ENCODE measurements at regions not wholly inside any gene's neighbourhood (a gene's known extent, or its start where the extent isn't known, plus 50 kb on each side); places are given as distances from the start of the nearest gene placed in this dataset.
"Not testable (repeated sequence)": the region's sequence is repeated elsewhere in the genome, so short reads cannot be mapped to it uniquely, and the experiment has no call there.

DNA sequence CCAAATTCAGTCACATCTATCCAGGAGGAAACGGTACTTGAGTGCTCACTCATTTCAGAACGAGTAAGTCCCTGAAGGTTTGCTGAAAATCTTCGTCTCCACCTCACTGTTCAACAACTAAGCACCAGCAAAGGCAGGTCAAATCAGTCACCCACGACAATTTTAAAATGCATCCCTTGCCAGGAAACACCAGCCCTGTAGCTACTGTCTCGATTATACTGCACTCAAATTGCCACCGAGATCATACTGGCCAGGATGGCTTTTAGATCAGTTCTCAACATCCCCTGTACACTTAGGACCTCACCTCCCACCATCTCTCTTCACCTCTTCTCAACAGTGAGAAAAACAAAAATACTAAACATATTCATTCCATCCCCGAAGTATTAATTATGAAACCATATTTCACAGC, 298.6 kb downstream of the AGTPBP1 start:
- no peaks in the 10 kb centered on the region for H3K4me1 ChIP-seq (ENCODE audit: insufficient read depth, insufficient read length)
- no peaks in the 10 kb centered on the region for H3K27me3 ChIP-seq (ENCODE audit: insufficient read depth, insufficient read length)
- DNase-seq (ENCODE audit: low read depth, low spot score): no peak
- no peaks in the 10 kb centered on the region for H3K36me3 ChIP-seq (ENCODE audit: insufficient read depth, insufficient read length, low read length)
- H3K4me3 ChIP-seq (ENCODE audit: insufficient read length, low read depth): no peak overlapping the region
- H3K9ac ChIP-seq (ENCODE audit: insufficient read length, low read depth): no peak overlapping the region
- peaks cover 11% of the 10 kb centered on the region; the same call in 1 of the 2 replicates for H3K9me3 ChIP-seq (ENCODE audit: insufficient read depth, low read length)
- TF ChIP-seq ZNF274 (IDR thresholded peaks at IDR 0.05; ENCODE audit: low read depth, low read length) (no peak), SUZ12 (IDR thresholded peaks at IDR 0.05; ENCODE audit: extremely low read depth, insufficient read depth, insufficient read length) (no peak), YY1 (IDR thresholded peaks at IDR 0.05; ENCODE audit: insufficient read depth, insufficient read length) (no peak)

GRCh38 chr9:85439791-85440190, 302.0 kb downstream of the AGTPBP1 start:
- Histone ChIP-seq H3K4me3 (ENCODE audit: insufficient read length, low read depth) (no peak overlapping the region), H3K4me1 (ENCODE audit: insufficient read depth, insufficient read length) (no peaks in the 10 kb centered on the region), H3K9ac (ENCODE audit: insufficient read length, low read depth) (no peak overlapping the region), H3K36me3 (ENCODE audit: insufficient read depth, insufficient read length, low read length) (no peaks in the 10 kb centered on the region), H3K9me3 (ENCODE audit: insufficient read depth, low read length) (no peaks in the 10 kb centered on the region), H3K27me3 (ENCODE audit: insufficient read depth, insufficient read length) (no peaks in the 10 kb centered on the region)
- no peak for DNase-seq (ENCODE audit: low read depth, low spot score)
- TF ChIP-seq SUZ12 (IDR thresholded peaks at IDR 0.05; ENCODE audit: extremely low read depth, insufficient read depth, insufficient read length) (no peak), ZNF274 (IDR thresholded peaks at IDR 0.05; ENCODE audit: low read depth, low read length) (no peak), YY1 (IDR thresholded peaks at IDR 0.05; ENCODE audit: insufficient read depth, insufficient read length) (no peak)

GRCh38 chr9:85433956-85434355, 307.8 kb downstream of the AGTPBP1 start:
- H3K9ac ChIP-seq (ENCODE audit: insufficient read length, low read depth); H3K27me3 ChIP-seq (ENCODE audit: insufficient read depth, insufficient read length); H3K9me3 ChIP-seq (ENCODE audit: insufficient read depth, low read length); H3K4me1 ChIP-seq (ENCODE audit: insufficient read depth, insufficient read length); DNase-seq (ENCODE audit: low read depth, low spot score); H3K4me3 ChIP-seq (ENCODE audit: insufficient read length, low read depth); H3K36me3 ChIP-seq (ENCODE audit: insufficient read depth, insufficient read length, low read length): not testable (repeated sequence)

- not testable (repeated sequence) for DNase-seq (ENCODE audit: low read depth, low spot score); H3K4me3 ChIP-seq (ENCODE audit: insufficient read length, low read depth); H3K27me3 ChIP-seq (ENCODE audit: insufficient read depth, insufficient read length); H3K9me3 ChIP-seq (ENCODE audit: insufficient read depth, low read length); H3K4me1 ChIP-seq (ENCODE audit: insufficient read depth, insufficient read length); H3K9ac ChIP-seq (ENCODE audit: insufficient read length, low read depth); H3K36me3 ChIP-seq (ENCODE audit: insufficient read depth, insufficient read length, low read length)
Measured at GRCh38 chr9:85433551-85433950, 308.2 kb downstream of the AGTPBP1 start.

DNA sequence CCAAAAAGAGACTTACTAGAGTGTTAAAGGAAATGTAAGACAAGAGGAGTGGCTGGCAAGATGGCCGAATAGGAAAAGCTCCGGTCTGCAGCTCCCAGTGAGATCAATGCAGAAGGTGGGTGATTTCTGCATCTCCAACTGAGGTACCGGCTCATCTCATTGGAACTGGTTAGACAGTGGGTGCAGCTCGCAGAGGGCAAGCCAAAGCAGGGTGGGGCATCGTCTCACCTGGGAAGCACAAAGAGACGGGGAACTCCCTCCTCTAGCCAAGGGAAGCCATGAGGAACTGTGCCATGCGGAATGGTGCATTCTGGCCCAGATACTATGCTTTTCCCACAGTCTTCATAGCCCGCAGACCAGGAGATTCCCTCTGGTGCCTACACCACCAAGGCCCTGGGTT, 308.7 kb downstream of the AGTPBP1 start:
- Histone ChIP-seq H3K4me3 (ENCODE audit: insufficient read length, low read depth) (no peak overlapping the region), H3K36me3 (ENCODE audit: insufficient read depth, insufficient read length, low read length) (no peaks in the 10 kb centered on the region), H3K4me1 (ENCODE audit: insufficient read depth, insufficient read length) (no peaks in the 10 kb centered on the region), H3K27me3 (ENCODE audit: insufficient read depth, insufficient read length) (no peaks in the 10 kb centered on the region), H3K9ac (ENCODE audit: insufficient read length, low read depth) (no peak overlapping the region), H3K9me3 (ENCODE audit: insufficient read depth, low read length) (no peaks in the 10 kb centered on the region)
- no peak for DNase-seq (ENCODE audit: low read depth, low spot score)
- TF ChIP-seq YY1 (IDR thresholded peaks at IDR 0.05; ENCODE audit: insufficient read depth, insufficient read length): no peak
- TF ChIP-seq SUZ12 (IDR thresholded peaks at IDR 0.05; ENCODE audit: extremely low read depth, insufficient read depth, insufficient read length): no peak

DNA sequence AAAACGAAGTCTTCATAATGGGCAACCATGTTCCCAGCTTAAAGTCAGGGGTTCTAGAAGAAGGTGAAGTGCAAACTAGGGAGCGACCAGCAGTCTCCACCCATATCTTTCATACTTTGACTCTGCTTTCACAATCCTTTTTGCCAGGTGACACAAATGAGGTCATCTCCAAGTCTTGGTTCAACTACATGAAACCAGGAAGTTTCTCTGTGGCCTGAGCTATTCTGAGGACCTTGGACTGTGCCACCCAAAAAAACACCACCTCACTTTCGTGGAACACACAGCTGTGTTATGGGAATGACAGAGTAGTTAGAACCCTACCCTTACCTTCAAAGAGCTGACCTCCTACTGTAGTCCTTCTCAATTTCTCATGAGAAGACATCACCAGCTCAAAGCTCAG, 309.2 kb downstream of the AGTPBP1 start:
- Histone ChIP-seq H3K36me3 (ENCODE audit: insufficient read depth, insufficient read length, low read length) (no peaks in the 10 kb centered on the region), H3K9me3 (ENCODE audit: insufficient read depth, low read length) (no peaks in the 10 kb centered on the region), H3K4me1 (ENCODE audit: insufficient read depth, insufficient read length) (no peaks in the 10 kb centered on the region), H3K9ac (ENCODE audit: insufficient read length, low read depth) (no peak overlapping the region), H3K4me3 (ENCODE audit: insufficient read length, low read depth) (no peak overlapping the region), H3K27me3 (ENCODE audit: insufficient read depth, insufficient read length) (no peaks in the 10 kb centered on the region)
- DNase-seq (ENCODE audit: low read depth, low spot score): no peak
- TF ChIP-seq SUZ12 (IDR thresholded peaks at IDR 0.05; ENCODE audit: extremely low read depth, insufficient read depth, insufficient read length): no peak
- TF ChIP-seq ZNF274 (IDR thresholded peaks at IDR 0.05; ENCODE audit: low read depth, low read length): no peak
- TF ChIP-seq YY1 (IDR thresholded peaks at IDR 0.05; ENCODE audit: insufficient read depth, insufficient read length): no peak

GRCh38 chr9:85431339-85432102, 310.2 kb downstream of the AGTPBP1 start:
- TF ChIP-seq YY1 (IDR thresholded peaks at IDR 0.05; ENCODE audit: insufficient read depth, insufficient read length) (no peak), ZNF274 (IDR thresholded peaks at IDR 0.05; ENCODE audit: low read depth, low read length) (no peak), SUZ12 (IDR thresholded peaks at IDR 0.05; ENCODE audit: extremely low read depth, insufficient read depth, insufficient read length) (no peak)
- Histone ChIP-seq H3K4me1 (ENCODE audit: insufficient read depth, insufficient read length) (no peaks in the 10 kb centered on the region), H3K4me3 (ENCODE audit: insufficient read length, low read depth) (no peak overlapping the region), H3K9ac (ENCODE audit: insufficient read length, low read depth) (no peak overlapping the region), H3K9me3 (ENCODE audit: insufficient read depth, low read length) (no peaks in the 10 kb centered on the region), H3K36me3 (ENCODE audit: insufficient read depth, insufficient read length, low read length) (no peaks in the 10 kb centered on the region), H3K27me3 (ENCODE audit: insufficient read depth, insufficient read length) (no peaks in the 10 kb centered on the region)
- no peak for DNase-seq (ENCODE audit: low read depth, low spot score)

All from NT2/D1 (cell line).